K562 (cell line): ENCODE measurements at regions not wholly inside any gene's neighbourhood (a gene's known extent, or its start where the extent isn't known, plus 50 kb on each side); places are given as distances from the start of the nearest gene placed in this dataset.

ENCODE experiments used
- CTCF ChIP-seq, 3 experiments: IDR thresholded peaks in 2 of 3; conservative IDR thresholded peaks in 1 of 3; 2 replicates each; pipeline ENCODE4 v1.5.1; 2011 to 2012; ENCODE audit warnings: low read length in 3 of 3, mild to moderate bottlenecking in 3 of 3, control low read depth in 2 of 3, improper control_type of control experiment in 1 of 3, inconsistent platforms in 1 of 3, low read depth in 1 of 3, mixed read lengths in 1 of 3, moderate library complexity in 1 of 3; ENCODE audit not compliant: insufficient read depth in 2 of 3
- FOXA3 ChIP-seq, 2 experiments: fragments of 450-650 bp in 1 of 2; sonication (generic) in 1 of 2; formaldehyde crosslinking; IDR thresholded peaks in 1 of 2; conservative IDR thresholded peaks in 1 of 2; 2 replicates each; pipeline versions ENCODE4 v1.4.0 to v1.8.0; 2020 to 2022; ENCODE audit warnings: mild to moderate bottlenecking in 2 of 2, missing genetic modification reagents in 1 of 2
- JUN ChIP-seq, 2 experiments: sonication (generic) in 1 of 2; formaldehyde crosslinking in 1 of 2; IDR thresholded peaks; 2 replicates each; pipeline versions ENCODE4 v1.6.1 to v1.8.0; 2012 to 2022; ENCODE audit warnings: borderline replicate concordance in 2 of 2, mild to moderate bottlenecking in 2 of 2, improper control_type of control experiment in 1 of 2, low read depth in 1 of 2, low read length in 1 of 2, missing genetic modification reagents in 1 of 2
- MAX ChIP-seq: sonication (generic); formaldehyde crosslinking; IDR thresholded peaks from 2 replicates; pipeline ENCODE4 v1.9.0; 2022; ENCODE audit warnings: mild to moderate bottlenecking, missing genetic modification reagents
- SP1 ChIP-seq: sonication (generic); formaldehyde crosslinking; IDR thresholded peaks from 2 replicates; pipeline ENCODE4 v1.8.1; 2022; ENCODE audit warnings: mild to moderate bottlenecking, missing genetic modification reagents
- XRCC3 ChIP-seq: fragments of 450-650 bp; IDR thresholded peaks from 2 replicates; pipeline ENCODE4 v1.6.1; 2017; ENCODE audit warnings: mild to moderate bottlenecking, moderate library complexity
- ZNF217 ChIP-seq: sonication (generic); formaldehyde crosslinking; IDR thresholded peaks from 2 replicates; pipeline ENCODE4 v1.8.0; 2022; ENCODE audit warnings: mild to moderate bottlenecking, missing genetic modification reagents

GRCh38 chr12:111257435-111257902, 111.4 kb downstream of the PHETA1 start:
- TF ChIP-seq MAX (CRISPR knock-in tag) (no peak), JUN (IDR thresholded peaks at IDR 0.05; ENCODE audit: borderline replicate concordance, low read depth, low read length) (no peak), JUN (CRISPR knock-in tag; IDR thresholded peaks at IDR 0.05; ENCODE audit: borderline replicate concordance) (no peak), FOXA3 (CRISPR knock-in tag; conservative IDR thresholded peaks at IDR 0.05 in 1 of 2, IDR thresholded peaks at IDR 0.05 in 1 of 2) (no peak), CTCF (IDR thresholded peaks at IDR 0.05 in 2 of 3, conservative IDR thresholded peaks at IDR 0.05 in 1 of 3; ENCODE audit: insufficient read depth in 2 of 3, low read depth in 1 of 3, low read length in 3 of 3) (no peak), SP1 (no peak), XRCC3 (no peak), ZNF217 (CRISPR knock-in tag) (no peak)
